Tongue (tissue), 1 donor: ENCODE measurements at regions not wholly inside any gene's neighbourhood (a gene's known extent, or its start where the extent isn't known, plus 50 kb on each side); places are given as distances from the start of the nearest gene placed in this dataset.
A peak's percentile ranks its signal among the peaks of the same experiment; 100 is the strongest.
"Not testable (repeated sequence)": the region's sequence is repeated elsewhere in the genome, so short reads cannot be mapped to it uniquely, and the experiment has no call there.

Experiments
- DNase-seq: peaks from one replicate; pipeline ENCODE4 v3.0.0-alpha.2; 2015

DNA sequence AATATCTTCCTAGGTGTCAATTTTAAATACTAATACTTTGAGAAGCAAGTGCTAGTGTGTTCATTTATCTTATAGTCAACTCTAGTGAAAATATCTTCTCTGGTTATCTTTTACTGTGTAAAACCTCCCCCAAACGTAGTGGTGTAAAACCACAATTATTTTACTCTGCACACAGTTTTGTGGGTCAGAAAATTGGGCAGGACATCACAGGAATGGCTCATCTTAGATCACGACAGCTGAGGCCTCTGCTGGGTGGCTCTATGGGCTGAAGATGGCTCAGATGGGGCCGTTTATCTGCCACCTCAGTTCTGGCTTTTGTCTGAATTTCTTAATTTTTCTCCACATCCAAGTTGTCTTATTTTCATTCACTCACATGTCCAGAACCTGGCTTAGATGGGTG is 457.2 kb upstream of the ACTBL2 start:
- DNase-seq: no peak

DNA sequence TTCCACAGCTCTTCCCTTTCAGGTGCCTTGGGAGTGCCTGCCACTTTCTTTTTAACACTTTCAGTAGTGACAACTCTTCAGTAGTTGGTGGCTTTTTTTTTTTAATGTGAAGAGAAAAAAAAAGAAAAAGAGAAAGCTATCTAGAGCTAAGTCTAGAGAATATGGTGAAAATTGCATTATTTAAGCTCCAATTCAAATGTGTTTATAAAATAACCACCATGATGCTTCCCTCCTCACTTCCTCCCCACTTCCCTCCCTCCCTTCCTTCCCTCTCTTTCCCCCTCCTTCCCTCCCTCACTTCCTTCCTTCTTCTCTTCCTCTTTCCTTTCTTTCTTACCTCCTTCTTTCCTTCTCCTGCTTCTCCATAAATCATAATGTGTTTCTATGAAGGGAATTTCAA is 456.7 kb upstream of the ACTBL2 start:
- DNase-seq: no peak

GRCh38 chr5:57938174-57938557 is 455.6 kb upstream of the ACTBL2 start:
- DNase-seq: no peak

GRCh38 chr5:57937501-57938173 is 455.0 kb upstream of the ACTBL2 start:
- no peak for DNase-seq

DNA sequence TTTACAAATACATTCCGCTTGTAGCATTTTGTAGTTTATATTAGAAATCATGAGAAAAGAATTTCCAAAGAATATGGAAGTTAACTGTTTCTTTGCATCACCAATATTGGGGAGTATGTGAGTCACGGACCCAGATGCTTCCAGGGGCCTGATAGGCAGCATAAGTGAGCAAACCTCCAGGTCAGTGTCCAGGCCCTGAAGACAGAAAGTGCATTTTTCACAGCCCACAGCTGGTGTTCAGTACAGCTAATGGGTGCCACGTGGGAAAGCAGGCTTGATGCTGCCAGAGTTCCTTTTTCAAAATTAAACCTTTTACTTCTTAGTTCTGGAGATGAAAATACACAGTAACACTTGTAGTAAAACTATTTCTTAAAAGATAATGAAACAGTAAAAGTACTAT is 454.4 kb upstream of the ACTBL2 start:
- DNase-seq: no peak

DNA sequence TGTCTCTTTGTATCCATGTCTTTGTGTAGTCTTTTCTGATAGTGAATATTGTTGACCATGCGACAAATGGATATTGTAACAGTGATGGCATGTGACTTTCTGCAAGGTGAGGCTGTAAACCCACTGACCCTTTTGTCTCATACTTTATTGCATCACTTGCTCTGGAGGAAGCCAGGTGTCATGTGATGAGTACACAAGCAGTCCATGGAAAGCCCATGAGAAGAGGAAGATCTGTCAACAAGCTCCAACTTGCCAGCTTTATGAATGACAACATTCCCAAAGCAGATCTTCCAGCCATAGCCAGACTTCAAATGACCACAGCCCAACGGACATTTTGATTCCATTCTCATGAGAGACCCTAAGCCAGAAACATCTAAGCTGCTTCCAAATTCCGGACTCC is 450.1 kb upstream of the ACTBL2 start:
- no peak for DNase-seq

DNA sequence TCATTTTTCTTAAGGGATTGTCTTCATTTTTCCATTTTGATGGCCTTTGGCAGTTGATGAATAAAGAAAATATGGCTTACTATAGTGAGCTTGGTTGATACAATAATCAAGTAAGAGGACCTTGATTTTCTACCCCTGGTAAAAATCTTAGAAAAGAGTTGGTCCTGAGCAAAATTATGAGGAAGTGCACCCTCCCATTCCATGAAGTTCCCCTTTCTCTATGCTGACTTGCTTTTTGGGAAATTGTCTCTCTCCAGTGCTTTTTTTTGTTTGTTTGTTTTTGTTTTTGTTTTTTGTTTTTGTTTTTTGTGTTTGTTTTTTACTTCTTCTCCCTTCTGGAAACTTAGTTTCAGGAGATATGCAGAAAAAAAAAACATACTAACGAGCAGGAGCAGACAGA is 449.2 kb upstream of the ACTBL2 start:
- no peak for DNase-seq

- no peak for DNase-seq
Measured at GRCh38 chr5:57931352-57931751, 448.7 kb upstream of the ACTBL2 start.

DNA sequence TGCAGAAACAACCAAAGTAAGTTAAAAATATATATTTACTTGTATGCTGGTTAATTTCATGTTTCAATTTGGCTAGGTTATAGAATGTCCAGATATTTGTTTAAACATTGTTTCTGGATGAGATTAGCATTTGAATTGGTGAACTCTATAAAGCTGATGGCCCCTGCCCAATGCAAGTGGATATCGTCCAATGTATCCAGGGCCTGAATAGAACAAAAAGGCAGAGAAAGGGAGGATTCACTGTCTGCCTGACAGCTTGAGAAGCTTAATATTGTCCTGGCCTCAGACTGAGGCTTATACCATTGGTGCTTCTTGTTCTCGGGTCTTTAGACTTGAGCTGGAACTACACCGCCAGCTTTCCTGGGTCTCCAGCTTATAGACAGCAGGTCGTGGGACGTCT is 446.7 kb upstream of the ACTBL2 start:
- DNase-seq: no peak

DNA sequence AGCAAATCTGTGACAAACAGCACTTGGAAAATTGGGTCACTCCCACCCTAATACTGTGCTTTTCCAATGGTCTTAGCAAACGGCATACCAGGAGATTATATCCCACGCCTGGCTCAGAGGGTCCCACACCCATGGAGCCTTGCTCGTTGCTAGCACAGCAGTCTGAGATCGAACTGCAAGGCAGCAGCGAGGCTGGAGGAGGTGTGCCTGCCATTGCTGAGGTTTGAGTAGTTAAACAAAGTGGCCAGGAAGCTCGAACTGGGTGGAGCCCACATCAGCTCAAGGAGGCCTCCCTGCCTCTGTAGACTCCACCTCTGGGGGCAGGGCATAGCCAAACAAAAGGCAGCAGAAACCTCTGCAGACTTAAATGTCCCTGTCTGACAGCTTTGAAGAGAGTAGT is 440.5 kb upstream of the ACTBL2 start:
- DNase-seq: not testable (repeated sequence)

DNA sequence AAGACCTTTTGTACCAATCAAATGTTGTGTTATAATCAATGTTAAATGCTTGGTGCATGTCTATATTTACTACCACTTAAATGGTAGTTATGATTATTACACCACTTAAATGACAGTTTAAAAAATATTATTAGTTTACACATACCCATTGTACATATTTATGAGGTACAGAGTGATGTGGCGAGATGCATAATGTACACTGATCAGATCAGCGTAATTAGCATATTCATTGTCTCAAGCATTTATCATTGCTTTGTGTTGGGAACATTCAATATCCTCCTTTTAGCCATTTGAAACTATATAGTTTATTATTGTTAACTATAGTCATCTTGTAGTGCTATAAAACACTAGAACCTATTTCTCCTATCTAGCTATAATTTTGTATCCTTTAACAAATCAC is 434.4 kb upstream of the ACTBL2 start:
- no peak for DNase-seq

- DNase-seq: no peak
Measured at GRCh38 chr5:57915536-57915935, 432.9 kb upstream of the ACTBL2 start.

- no peak for DNase-seq
Measured at GRCh38 chr5:57911438-57911837, 428.8 kb upstream of the ACTBL2 start.

GRCh38 chr5:57906671-57907070 is 424.1 kb upstream of the ACTBL2 start:
- DNase-seq: no peak

- peak; percentile 29 for DNase-seq
Measured at GRCh38 chr5:57903458-57903857, 420.8 kb upstream of the ACTBL2 start.

- peak; percentile 80 for DNase-seq
Measured at GRCh38 chr5:57902095-57902494, 419.5 kb upstream of the ACTBL2 start.

GRCh38 chr5:57900381-57900944 is 417.9 kb upstream of the ACTBL2 start:
- peak; percentile 36 for DNase-seq

- no peak for DNase-seq
Measured at GRCh38 chr5:57896576-57896975, 414.0 kb upstream of the ACTBL2 start.

DNA sequence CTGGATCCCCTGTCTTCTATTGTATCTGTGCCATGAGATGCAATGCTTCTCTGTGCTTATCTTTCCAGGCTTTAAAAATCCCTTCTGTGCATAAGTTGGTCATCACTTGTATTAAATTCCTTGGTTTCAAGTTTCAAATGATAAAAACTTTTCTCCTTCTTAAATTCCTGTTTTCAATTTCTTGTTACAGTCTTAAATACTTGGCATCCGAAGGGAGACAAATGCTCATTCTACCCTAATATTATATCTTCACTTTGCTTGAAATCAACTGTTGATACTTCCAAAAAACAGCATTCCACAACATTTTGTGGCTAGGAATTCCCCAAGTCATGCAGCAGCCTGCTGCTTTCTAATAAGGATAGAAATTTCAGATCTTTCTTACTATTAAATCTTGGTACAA is 413.2 kb upstream of the ACTBL2 start:
- no peak for DNase-seq

DNA sequence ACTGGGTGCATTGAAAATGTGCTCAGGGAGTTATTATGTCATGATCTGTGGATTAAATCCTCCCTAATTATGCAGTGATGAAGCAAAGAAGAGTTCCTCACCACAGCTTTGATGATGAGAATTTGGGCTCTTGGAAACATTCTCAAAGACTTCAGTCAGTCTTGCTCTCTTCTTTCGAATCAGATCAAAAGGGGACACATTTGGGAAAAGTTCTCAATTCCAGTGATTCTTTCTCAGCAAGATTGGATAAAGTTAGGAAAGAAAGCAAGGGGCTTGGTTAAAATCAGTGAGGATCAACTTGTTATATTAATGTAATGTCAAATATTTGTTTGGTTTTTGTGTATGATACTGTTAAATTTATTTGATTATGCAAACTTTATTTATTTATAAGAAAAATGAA is 411.3 kb upstream of the ACTBL2 start:
- no peak for DNase-seq

DNA sequence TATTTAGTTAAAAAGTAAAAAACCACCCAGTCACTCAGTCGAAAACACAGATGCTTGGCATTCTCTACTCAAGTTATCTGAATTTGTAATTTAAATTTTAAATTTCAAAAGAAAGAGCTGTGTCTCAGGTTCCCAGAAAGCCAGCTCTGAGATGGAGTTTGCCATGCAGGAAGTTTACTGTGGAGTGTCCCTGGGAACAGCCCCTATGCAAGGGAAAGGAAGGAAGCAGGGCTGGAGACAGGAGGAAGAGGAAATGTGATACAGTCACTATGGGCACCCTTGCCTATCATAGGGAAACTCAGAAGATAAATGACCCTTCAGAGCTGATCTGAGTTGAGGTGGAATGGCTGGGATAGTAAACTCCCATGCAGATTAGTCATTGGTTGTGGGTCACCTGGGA is 408.8 kb upstream of the ACTBL2 start:
- DNase-seq: no peak

DNA sequence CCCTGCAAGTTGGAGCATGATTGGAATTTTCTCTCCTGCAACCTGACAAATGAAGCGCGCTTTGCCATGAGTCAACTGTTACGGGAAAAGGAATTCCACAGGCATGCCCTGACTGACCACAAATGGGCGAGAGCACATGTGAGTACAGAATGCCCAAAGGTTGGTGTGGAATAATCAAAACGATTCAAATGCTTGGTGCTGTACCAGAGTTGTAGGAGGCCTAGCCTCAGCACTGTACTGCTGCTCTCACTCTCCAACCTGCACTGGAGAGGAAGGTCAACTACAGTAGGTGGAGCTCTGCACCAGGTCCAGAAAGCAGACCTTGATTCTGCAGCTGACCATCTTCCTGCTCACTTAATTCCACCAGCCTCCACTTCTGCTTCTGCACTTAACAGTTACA is 406.9 kb upstream of the ACTBL2 start:
- DNase-seq: peak; percentile 35

- DNase-seq: peak; percentile 77
Measured at GRCh38 chr5:57887851-57888621, 405.4 kb upstream of the ACTBL2 start.
